ENCODE measurements at regions not wholly inside any gene's neighbourhood (a gene's known extent, or its start where the extent isn't known, plus 50 kb on each side); places are given as distances from the start of the nearest gene placed in this dataset.

GRCh38 chr5:133709209-133709725, 96.9 kb upstream of the FSTL4 start:
- H3K27ac ChIP-seq (replicated peaks in 1 of 4): no peak overlapping the region
- H3K4me3 ChIP-seq: no peak overlapping the region
- no peaks in the 10 kb centered on the region for H3K36me3 ChIP-seq
- peaks cover 0 to 23% (median 15%) of the 10 kb centered on the region in 4 donors for H3K4me1 ChIP-seq
- no peaks in the 10 kb centered on the region for H3K27me3 ChIP-seq
- DNase-seq (ENCODE audit: extremely low spot score): no peak
- TF ChIP-seq POLR2AphosphoS5 (IDR thresholded peaks at IDR 0.05) (no peak), POLR2A (IDR thresholded peaks at IDR 0.05; ENCODE audit: low read depth) (no peak), EP300 (IDR thresholded peaks at IDR 0.05) (no peak)
- TF ChIP-seq, protein P1, sequence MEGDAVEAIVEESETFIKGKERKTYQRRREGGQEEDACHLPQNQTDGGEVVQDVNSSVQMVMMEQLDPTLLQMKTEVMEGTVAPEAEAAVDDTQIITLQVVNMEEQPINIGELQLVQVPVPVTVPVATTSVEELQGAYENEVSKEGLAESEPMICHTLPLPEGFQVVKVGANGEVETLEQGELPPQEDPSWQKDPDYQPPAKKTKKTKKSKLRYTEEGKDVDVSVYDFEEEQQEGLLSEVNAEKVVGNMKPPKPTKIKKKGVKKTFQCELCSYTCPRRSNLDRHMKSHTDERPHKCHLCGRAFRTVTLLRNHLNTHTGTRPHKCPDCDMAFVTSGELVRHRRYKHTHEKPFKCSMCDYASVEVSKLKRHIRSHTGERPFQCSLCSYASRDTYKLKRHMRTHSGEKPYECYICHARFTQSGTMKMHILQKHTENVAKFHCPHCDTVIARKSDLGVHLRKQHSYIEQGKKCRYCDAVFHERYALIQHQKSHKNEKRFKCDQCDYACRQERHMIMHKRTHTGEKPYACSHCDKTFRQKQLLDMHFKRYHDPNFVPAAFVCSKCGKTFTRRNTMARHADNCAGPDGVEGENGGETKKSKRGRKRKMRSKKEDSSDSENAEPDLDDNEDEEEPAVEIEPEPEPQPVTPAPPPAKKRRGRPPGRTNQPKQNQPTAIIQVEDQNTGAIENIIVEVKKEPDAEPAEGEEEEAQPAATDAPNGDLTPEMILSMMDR (IDR thresholded peaks at IDR 0.05): no peak
- WGBS: 24% methylated on average over 2 of the region's 2 CpGs
- intact Hi-C loops (cut with DNase I): no loop called here
- no peaks in the 10 kb centered on the region for H3K9me3 ChIP-seq

- 76% methylated on average over 2 of the region's 3 CpGs for WGBS
- Histone ChIP-seq H3K27ac (replicated peaks in 1 of 4) (no peak overlapping the region), H3K27me3 (no peaks in the 10 kb centered on the region), H3K4me3 (no peak overlapping the region), H3K4me1 (peaks cover 0 to 23% (median 15%) of the 10 kb centered on the region in 4 donors), H3K9me3 (no peaks in the 10 kb centered on the region), H3K36me3 (no peaks in the 10 kb centered on the region)
- intact Hi-C loops (cut with DNase I): no loop called here
- DNase-seq (ENCODE audit: extremely low spot score): no peak
- no peak for TF ChIP-seq POLR2A (IDR thresholded peaks at IDR 0.05; ENCODE audit: low read depth)
- no peak for TF ChIP-seq POLR2AphosphoS5 (IDR thresholded peaks at IDR 0.05)
- TF ChIP-seq EP300 (IDR thresholded peaks at IDR 0.05): no peak
- TF ChIP-seq, protein P1 (IDR thresholded peaks at IDR 0.05): no peak
Observed at GRCh38 chr5:133708331-133708850, 96.0 kb upstream of the FSTL4 start.

DNA sequence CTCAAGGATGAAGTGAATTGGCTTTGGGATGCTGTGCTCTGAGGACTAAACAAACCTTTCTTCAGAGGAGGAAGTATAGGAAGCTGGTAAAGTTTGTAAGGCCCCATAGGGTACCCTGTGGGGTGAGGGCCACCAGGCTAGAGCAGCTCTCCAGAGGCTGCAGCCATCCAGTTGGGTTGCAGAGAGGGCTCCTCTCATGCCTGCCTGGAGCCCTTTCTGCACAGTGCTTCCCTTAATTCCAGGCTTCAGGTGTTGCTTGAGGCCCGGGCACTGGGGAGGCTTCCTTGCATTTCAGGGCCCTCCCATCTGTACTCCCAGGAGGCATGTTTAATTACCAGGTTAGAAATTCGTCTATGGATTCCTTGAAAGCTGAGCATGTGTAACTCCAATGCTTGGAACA, 95.3 kb upstream of the FSTL4 start:
- WGBS: 71% methylated on average over 2 of the region's 2 CpGs

DNA sequence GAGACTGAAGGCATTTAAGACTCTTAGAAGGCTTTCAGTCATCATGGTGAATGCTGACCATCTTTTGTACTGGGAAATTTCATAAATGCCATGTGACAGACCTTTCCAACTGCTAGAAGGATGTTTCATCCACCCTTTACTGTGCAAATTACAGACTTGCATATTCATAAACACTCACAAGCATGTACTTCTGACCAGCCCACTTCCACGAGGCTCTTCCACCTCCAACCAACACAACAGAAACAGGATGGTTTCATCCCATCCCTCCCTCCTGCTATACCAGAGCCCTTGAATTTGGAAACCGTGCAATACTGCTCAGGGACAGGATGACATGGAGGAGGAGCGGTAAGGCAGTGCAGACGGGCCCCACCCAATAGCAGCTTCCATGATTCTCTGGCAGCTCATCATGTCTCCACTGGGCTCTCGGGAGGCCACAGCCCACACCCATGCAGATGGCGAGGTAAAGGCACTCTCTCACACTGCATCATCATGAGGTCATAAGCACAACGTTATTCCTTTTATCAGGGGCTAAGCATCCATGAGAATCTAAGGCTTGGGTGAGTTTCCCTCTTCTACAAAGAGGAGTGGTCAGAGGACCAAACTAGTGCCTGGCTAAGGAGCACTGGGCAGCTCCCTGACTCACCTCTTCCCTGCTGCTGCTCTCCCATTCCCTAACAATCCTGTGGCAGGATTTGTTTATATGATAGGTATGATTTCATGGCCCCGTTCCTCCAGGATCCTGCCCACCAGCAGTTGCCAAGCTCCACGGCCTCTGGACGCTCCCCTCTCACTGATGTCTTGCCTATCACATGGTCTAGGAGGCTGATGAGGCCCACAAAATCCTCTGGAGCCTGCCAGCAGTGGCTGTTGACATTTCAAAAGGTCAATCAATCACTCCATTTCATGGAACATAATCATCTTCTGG, 94.4 kb upstream of the FSTL4 start:
- WGBS: 79% methylated on average over 10 of the region's 10 CpGs
- no peaks in the 10 kb centered on the region for H3K9me3 ChIP-seq
- no peak overlapping the region for H3K27ac ChIP-seq (replicated peaks in 1 of 4)
- peaks cover 0 to 23% (median 15%) of the 10 kb centered on the region in 4 donors for H3K4me1 ChIP-seq
- H3K4me3 ChIP-seq: no peak overlapping the region
- intact Hi-C loops (cut with DNase I): no loop called here
- no peaks in the 10 kb centered on the region for H3K36me3 ChIP-seq
- DNase-seq (ENCODE audit: extremely low spot score): no peak
- H3K27me3 ChIP-seq: no peaks in the 10 kb centered on the region
- TF ChIP-seq, protein P1 (IDR thresholded peaks at IDR 0.05): no peak
- TF ChIP-seq POLR2A (IDR thresholded peaks at IDR 0.05; ENCODE audit: low read depth): no peak
- no peak for TF ChIP-seq EP300 (IDR thresholded peaks at IDR 0.05)
- TF ChIP-seq POLR2AphosphoS5 (IDR thresholded peaks at IDR 0.05): no peak

More for the DNA sequence above, 95.3 kb upstream of the FSTL4 start:
- H3K36me3 ChIP-seq: no peaks in the 10 kb centered on the region
- H3K4me1 ChIP-seq: peaks cover 0 to 23% (median 15%) of the 10 kb centered on the region in 4 donors
- H3K27me3 ChIP-seq: no peaks in the 10 kb centered on the region
- no peaks in the 10 kb centered on the region for H3K9me3 ChIP-seq
- intact Hi-C loops (cut with DNase I): no loop called here
- H3K27ac ChIP-seq (replicated peaks in 1 of 4): no peak overlapping the region
- H3K4me3 ChIP-seq: no peak overlapping the region
- DNase-seq (ENCODE audit: extremely low spot score): no peak
- TF ChIP-seq, protein P1 (IDR thresholded peaks at IDR 0.05): no peak
- TF ChIP-seq POLR2A (IDR thresholded peaks at IDR 0.05; ENCODE audit: low read depth) (no peak), EP300 (IDR thresholded peaks at IDR 0.05) (no peak), POLR2AphosphoS5 (IDR thresholded peaks at IDR 0.05) (no peak)
